Calu3 (cell line): ENCODE measurements at regions not wholly inside any gene's neighbourhood (a gene's known extent, or its start where the extent isn't known, plus 50 kb on each side); places are given as distances from the start of the nearest gene placed in this dataset.

Source experiments
- BruUV-seq: library from RNA; stranded (reverse); fragments of 400-500 nt; replicated peaks from 2 replicates; lab custom pipeline; 2021; lab: Mats Ljungman, UMichigan
- CTCF ChIA-PET: fragments of 300-600 bp; sonication (Branson Sonifier 250); formaldehyde crosslinking; loops from one replicate; lab custom pipeline; 2022; ENCODE audit warnings: antibody characterized with exemption; lab: Charles Lee
- DNase-seq: peaks from one replicate; pipeline ENCODE4 v3.0.0; 2022
- H3K27ac Mint-ChIP-seq: one replicate; pipeline ENCODE4 v1.8.0; 2022; ENCODE audit warnings: mixed read lengths; ENCODE audit not compliant: unreplicated experiment
- H3K27me3 Mint-ChIP-seq: one replicate; pipeline ENCODE4 v1.8.0; 2022; ENCODE audit warnings: mixed read lengths; ENCODE audit not compliant: unreplicated experiment
- H3K36me3 Mint-ChIP-seq: one replicate; pipeline ENCODE4 v1.8.0; 2022; ENCODE audit warnings: mild to moderate bottlenecking, moderate library complexity, mixed read lengths; ENCODE audit not compliant: insufficient read depth, unreplicated experiment
- H3K4me1 Mint-ChIP-seq: one replicate; pipeline ENCODE4 v1.8.0; 2022; ENCODE audit warnings: mild to moderate bottlenecking, low read depth, mixed read lengths; ENCODE audit not compliant: unreplicated experiment
- H3K4me3 Mint-ChIP-seq: one replicate; pipeline ENCODE4 v1.8.0; 2022; ENCODE audit warnings: mild to moderate bottlenecking, low read depth, moderate library complexity, mixed read lengths; ENCODE audit not compliant: unreplicated experiment
- H3K9me3 Mint-ChIP-seq: one replicate; pipeline ENCODE4 v1.8.0; 2022; ENCODE audit warnings: low read depth, mixed read lengths; ENCODE audit not compliant: unreplicated experiment
- intact Hi-C: fragments of 100-400 bp; cut with micrococcal nuclease; formaldehyde crosslinking; loops from one replicate; pipeline ENCODE4 v1.10.0; 2022; ENCODE audit not compliant: unreplicated experiment
- TF ChIP-seq, protein P1 (sequence below): fragments of 200-600 bp; IDR thresholded peaks from one replicate; pipeline ENCODE4 v1.8.0; 2022; ENCODE audit warnings: antibody characterized with exemption; ENCODE audit not compliant: unreplicated experiment

DNA sequence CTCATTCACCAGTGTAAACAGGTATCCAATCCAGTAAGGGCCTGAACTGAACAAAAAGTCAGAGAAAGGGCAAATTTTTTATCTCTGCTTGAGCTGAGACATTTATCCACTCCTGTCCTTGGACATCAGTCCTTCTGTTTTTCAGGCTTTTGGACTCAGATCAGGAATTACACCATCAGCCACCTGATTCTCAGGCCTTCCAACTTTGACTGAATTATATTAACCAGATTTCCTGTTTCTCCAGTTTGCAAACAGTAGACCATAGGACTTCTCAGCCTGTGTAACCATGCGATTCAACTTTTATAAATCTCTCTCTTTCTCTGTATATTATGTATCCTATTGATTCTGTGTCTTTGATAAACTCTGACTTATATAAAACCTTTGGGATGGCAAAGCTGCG is 289.3 kb upstream of the CDH2 start:
- TF ChIP-seq, protein P1, sequence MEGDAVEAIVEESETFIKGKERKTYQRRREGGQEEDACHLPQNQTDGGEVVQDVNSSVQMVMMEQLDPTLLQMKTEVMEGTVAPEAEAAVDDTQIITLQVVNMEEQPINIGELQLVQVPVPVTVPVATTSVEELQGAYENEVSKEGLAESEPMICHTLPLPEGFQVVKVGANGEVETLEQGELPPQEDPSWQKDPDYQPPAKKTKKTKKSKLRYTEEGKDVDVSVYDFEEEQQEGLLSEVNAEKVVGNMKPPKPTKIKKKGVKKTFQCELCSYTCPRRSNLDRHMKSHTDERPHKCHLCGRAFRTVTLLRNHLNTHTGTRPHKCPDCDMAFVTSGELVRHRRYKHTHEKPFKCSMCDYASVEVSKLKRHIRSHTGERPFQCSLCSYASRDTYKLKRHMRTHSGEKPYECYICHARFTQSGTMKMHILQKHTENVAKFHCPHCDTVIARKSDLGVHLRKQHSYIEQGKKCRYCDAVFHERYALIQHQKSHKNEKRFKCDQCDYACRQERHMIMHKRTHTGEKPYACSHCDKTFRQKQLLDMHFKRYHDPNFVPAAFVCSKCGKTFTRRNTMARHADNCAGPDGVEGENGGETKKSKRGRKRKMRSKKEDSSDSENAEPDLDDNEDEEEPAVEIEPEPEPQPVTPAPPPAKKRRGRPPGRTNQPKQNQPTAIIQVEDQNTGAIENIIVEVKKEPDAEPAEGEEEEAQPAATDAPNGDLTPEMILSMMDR: no peak
- H3K4me3 Mint-ChIP-seq: no peak overlapping the region
- H3K27me3 Mint-ChIP-seq: no peaks in the 10 kb centered on the region
- no peak overlapping the region for H3K27ac Mint-ChIP-seq
- no peak for DNase-seq
- intact Hi-C loops: no loop called here
- peaks cover 14% of the 10 kb centered on the region for H3K9me3 Mint-ChIP-seq
- CTCF ChIA-PET: no interaction called here
- no peaks in the 10 kb centered on the region for H3K36me3 Mint-ChIP-seq
- no peaks in the 10 kb centered on the region for H3K4me1 Mint-ChIP-seq
- no TSS peak for BruUV-seq

GRCh38 chr18:28459587-28459986 is 282.7 kb upstream of the CDH2 start:
- TF ChIP-seq, protein P1: no peak

DNA sequence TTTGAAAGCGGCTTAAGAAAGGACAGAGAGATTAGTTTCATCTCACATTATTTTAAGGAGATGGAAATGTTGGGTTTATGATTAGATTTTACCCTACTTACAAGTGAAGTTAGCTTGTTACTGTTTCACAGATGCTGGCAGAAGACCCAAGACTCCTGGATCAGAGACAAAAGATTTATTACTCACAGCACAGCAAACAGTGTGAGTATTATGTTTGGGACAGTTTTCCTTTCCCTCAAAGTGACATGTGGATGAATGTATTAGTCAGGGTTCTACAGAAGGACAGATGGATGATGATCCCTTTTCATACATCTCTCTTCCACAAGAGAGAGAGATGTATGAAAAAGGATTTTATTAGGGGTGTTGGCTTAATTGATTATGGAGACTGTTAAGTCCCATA is 281.8 kb upstream of the CDH2 start:
- TF ChIP-seq, protein P1: no peak
- CTCF ChIA-PET: interaction anchor here (0.6 kb wide), 1 partner anchor 448 kb away, joined by 3 read pairs; no protein-coding TSS in a partner anchor
- no peak for DNase-seq
- Mint-ChIP-seq H3K27ac (no peak overlapping the region), H3K36me3 (no peaks in the 10 kb centered on the region), H3K9me3 (peaks cover 3% of the 10 kb centered on the region), H3K4me3 (no peak overlapping the region), H3K4me1 (peaks cover 8% of the 10 kb centered on the region), H3K27me3 (no peaks in the 10 kb centered on the region)
- no TSS peak for BruUV-seq
- intact Hi-C loops: no loop called here

More at GRCh38 chr18:28459587-28459986, 282.7 kb upstream of the CDH2 start:
- no peak overlapping the region for H3K4me3 Mint-ChIP-seq
- H3K9me3 Mint-ChIP-seq: peaks cover 3% of the 10 kb centered on the region
- H3K36me3 Mint-ChIP-seq: no peaks in the 10 kb centered on the region
- H3K27me3 Mint-ChIP-seq: no peaks in the 10 kb centered on the region
- no TSS peak for BruUV-seq
- CTCF ChIA-PET: interaction anchor here (0.6 kb wide), 1 partner anchor 449 kb away, joined by 3 read pairs; no protein-coding TSS in a partner anchor
- no peak overlapping the region for H3K27ac Mint-ChIP-seq
- intact Hi-C loops: no loop called here
- DNase-seq: no peak
- H3K4me1 Mint-ChIP-seq: peaks cover 8% of the 10 kb centered on the region

GRCh38 chr18:28457784-28458183 is 280.9 kb upstream of the CDH2 start:
- no peak overlapping the region for H3K4me3 Mint-ChIP-seq
- H3K27ac Mint-ChIP-seq: no peak overlapping the region
- no peaks in the 10 kb centered on the region for H3K9me3 Mint-ChIP-seq
- H3K27me3 Mint-ChIP-seq: no peaks in the 10 kb centered on the region
- TF ChIP-seq, protein P1: no peak
- DNase-seq: no peak
- no TSS peak for BruUV-seq
- CTCF ChIA-PET: no interaction called here
- intact Hi-C loops: no loop called here
- H3K36me3 Mint-ChIP-seq: no peaks in the 10 kb centered on the region
- H3K4me1 Mint-ChIP-seq: peaks cover 8% of the 10 kb centered on the region
